AG04449 (cell line): ENCODE measurements at regions not wholly inside any gene's neighbourhood (a gene's known extent, or its start where the extent isn't known, plus 50 kb on each side); places are given as distances from the start of the nearest gene placed in this dataset.

Experiments used
- CTCF ChIA-PET: fragments of 350-600 bp; formaldehyde crosslinking; extraction: SDS; loops from one replicate; lab custom pipeline; 2021; ENCODE audit warnings: antibody characterized with exemption; lab: Yijun Ruan, JAX
- POLR2A ChIA-PET: fragments of 400-600, 350-600 bp; formaldehyde crosslinking; extraction: SDS; loops from one replicate; lab custom pipeline; 2020; ENCODE audit warnings: antibody characterized with exemption, inconsistent platforms; lab: Yijun Ruan, JAX
- DNase-seq: peaks from one replicate; pipeline ENCODE4 v3.0.0-alpha.2; 2010; ENCODE audit warnings: low read depth, low spot score
- H3K4me3 ChIP-seq: 2 replicates; pipeline ENCODE4 v1.5.1; 2011; ENCODE audit warnings: low read depth, mild to moderate bottlenecking, control low read depth, low read length
- TF ChIP-seq, protein P1 (sequence below): IDR thresholded peaks from one replicate; pipeline ENCODE4 v1.5.1; 2011; ENCODE audit warnings: mild to moderate bottlenecking, moderate library complexity, low read length, control low read depth, inconsistent platforms; ENCODE audit not compliant: insufficient read depth; ENCODE audit errors: missing control alignments

DNA sequence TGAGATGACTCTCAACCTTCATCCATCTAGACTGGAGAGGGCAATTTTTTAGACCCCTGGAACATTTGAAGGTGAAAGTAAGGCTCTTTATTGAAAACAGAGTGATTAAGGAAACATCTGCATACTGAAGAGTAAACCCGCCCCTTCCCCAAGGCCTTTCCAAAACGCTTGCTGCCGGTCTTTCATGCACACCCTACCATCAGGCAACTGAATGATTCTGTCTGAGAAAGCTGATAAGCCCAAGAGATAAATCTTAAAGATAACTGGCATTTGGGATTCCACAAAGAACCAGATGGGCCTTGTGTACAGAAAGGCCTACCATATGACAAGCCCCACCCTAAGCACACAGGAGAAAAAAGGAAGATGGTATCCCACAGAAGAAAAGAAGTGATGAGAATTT is 54.4 kb upstream of the PIK3R1 start:
- TF ChIP-seq, protein P1, sequence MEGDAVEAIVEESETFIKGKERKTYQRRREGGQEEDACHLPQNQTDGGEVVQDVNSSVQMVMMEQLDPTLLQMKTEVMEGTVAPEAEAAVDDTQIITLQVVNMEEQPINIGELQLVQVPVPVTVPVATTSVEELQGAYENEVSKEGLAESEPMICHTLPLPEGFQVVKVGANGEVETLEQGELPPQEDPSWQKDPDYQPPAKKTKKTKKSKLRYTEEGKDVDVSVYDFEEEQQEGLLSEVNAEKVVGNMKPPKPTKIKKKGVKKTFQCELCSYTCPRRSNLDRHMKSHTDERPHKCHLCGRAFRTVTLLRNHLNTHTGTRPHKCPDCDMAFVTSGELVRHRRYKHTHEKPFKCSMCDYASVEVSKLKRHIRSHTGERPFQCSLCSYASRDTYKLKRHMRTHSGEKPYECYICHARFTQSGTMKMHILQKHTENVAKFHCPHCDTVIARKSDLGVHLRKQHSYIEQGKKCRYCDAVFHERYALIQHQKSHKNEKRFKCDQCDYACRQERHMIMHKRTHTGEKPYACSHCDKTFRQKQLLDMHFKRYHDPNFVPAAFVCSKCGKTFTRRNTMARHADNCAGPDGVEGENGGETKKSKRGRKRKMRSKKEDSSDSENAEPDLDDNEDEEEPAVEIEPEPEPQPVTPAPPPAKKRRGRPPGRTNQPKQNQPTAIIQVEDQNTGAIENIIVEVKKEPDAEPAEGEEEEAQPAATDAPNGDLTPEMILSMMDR = no peak
- ChIA-PET POLR2A (no interaction called here), CTCF (no interaction called here)
- no peak for DNase-seq
- no peak overlapping the region for H3K4me3 ChIP-seq

DNA sequence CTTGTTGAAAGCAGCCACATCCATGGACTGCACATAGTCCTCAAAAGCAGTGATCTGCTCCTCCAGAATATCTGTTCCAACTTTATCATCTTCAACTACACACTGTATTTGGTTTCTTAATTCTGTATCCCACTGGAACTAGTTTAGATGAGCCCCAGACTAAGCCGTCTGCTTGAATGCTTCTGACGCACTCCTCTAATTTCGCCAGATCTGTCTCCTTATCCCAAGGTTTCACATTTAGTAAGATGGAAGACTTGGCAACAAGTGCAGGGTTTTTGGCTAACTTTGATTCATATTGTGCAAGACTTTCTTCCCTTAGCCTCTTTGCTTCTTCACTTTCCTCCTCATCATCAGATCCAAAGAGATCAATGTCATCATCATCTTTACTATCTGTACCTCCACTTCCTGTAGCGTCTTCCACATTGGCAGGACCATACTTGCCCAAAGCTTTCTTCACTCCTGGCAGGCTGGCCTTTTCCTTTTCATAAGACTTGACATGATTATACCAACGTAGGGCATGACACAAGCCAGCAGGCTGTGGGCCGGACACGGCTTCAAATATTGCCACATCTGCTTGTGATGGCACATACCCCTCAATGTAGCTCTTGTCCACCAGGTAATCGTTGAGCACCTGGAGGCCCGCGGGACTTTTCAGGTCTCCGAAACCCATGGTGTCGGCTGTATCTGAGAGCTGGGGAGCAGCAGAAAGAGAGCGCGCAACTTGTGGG is 56.2 kb upstream of the PIK3R1 start:
- TF ChIP-seq, protein P1 = no peak
- POLR2A ChIA-PET = no interaction called here
- H3K4me3 ChIP-seq = no peak overlapping the region
- no peak for DNase-seq
- CTCF ChIA-PET = no interaction called here

DNA sequence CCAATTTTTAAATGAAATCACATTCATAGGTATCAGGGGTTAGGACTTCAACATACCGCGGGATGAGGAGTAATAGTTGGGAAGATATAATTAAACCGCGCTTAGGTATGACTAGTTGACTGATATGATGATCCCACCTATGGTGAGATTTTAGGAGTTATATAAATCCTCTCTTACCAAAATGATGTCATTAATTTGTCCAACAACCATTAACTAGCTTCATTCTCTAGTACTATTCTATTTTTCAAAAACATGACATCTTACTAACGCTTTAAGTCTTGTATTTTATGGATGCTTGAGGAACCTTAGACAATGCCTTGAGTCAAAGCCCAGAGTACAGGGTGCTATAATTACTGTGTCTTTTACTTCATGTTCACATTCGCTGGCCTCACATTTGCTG is 59.6 kb upstream of the PIK3R1 start:
- CTCF ChIA-PET = no interaction called here
- TF ChIP-seq, protein P1 = no peak

DNA sequence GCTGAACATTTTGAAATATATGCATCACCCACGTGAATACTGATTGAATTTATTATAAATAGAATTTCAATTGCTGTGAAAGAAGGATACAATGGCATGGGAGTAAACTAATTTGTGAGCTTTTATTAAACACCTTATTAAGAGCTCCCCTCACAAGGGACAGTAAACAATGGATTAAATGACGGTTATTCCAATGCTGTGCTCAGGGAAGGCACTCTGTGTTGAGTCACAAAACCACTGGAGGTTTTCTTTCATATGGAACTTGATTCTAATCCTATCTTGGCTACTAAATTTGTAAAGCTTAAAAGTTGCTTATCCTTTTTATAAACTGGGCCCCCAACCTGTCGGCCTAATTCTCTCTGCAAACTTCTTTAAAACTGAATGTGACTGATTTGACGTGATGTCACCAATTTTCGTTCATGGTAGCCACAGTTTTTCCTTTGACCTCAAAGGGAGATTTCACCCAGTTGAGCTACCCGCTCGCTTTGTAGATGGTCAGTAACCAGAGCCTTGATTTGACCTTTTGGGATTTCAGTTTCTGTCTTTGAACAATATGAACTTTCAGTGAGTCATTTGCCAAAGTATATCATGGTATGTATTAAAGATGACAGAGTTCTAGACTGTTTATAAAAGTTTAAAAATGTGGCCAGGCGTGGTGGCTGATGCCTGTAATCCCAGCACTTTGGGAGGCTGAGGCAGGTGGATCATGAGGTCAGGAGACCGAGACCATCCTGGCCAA is 61.3 kb upstream of the PIK3R1 start:
- CTCF ChIA-PET = interaction anchor here (0.8 to 0.9 kb wide), 2 partner anchors 9 to 29 kb away, joined by 3 read pairs; no protein-coding TSS in a partner anchor
- H3K4me3 ChIP-seq = no peak overlapping the region
- no peak for DNase-seq
- POLR2A ChIA-PET = no interaction called here
- TF ChIP-seq, protein P1 = no peak

More for the DNA sequence above, 59.6 kb upstream of the PIK3R1 start:
- no peak overlapping the region for H3K4me3 ChIP-seq
- DNase-seq = no peak
- POLR2A ChIA-PET = no interaction called here

DNA sequence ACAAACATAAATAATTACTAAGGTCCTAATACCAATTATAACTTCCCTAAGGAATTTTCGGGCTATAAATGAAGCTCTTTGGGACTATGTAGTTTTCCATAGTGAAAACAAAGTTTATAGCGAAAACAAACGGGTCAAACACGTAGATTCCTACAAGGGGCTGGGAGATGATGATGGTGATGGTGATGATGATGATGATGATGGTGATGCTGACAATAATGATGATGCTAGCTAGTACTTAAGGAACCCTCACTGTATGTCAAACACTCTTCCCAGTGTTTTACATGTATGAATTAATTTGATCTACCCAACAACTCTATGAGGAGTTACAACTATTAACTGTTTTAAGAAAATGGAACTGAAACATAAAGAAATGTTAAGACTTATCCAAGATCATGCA is 63.7 kb upstream of the PIK3R1 start:
- POLR2A ChIA-PET = interaction anchor here (1.1 kb wide), 1 partner anchor 64 kb away, joined by 3 read pairs; the partner anchor contains the start of gene PIK3R1
- no peak for DNase-seq
- H3K4me3 ChIP-seq = no peak overlapping the region
- TF ChIP-seq, protein P1 = no peak
- CTCF ChIA-PET = no interaction called here

DNA sequence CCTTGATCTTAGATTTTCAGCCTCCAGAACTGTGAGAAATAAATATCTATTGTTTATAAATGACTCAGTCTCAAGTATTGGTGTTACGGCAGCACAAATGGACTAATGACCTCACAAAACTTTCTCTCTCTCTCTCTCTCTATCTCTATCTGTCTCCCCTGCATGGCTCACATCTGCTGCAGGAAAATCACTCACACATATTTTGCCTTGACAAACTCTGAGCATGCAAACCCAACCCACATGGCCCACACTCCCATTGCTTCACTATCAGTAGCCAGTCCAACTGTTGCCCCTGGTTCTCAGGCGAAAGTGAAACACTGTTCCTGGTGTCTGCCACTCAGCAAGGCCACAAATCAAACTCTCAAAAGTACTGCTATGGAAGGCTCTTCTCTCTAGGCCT is 66.4 kb upstream of the PIK3R1 start:
- no peak for DNase-seq
- no peak overlapping the region for H3K4me3 ChIP-seq
- TF ChIP-seq, protein P1 = no peak
- ChIA-PET CTCF (no interaction called here), POLR2A (interaction anchor here (0.7 kb wide), 1 partner anchor 66 kb away, joined by 3 read pairs; the partner anchor contains the start of gene PIK3R1)
